ENCODE measurements at regions not wholly inside any gene's neighbourhood (a gene's known extent, or its start where the extent isn't known, plus 50 kb on each side); places are given as distances from the start of the nearest gene placed in this dataset.

DNA sequence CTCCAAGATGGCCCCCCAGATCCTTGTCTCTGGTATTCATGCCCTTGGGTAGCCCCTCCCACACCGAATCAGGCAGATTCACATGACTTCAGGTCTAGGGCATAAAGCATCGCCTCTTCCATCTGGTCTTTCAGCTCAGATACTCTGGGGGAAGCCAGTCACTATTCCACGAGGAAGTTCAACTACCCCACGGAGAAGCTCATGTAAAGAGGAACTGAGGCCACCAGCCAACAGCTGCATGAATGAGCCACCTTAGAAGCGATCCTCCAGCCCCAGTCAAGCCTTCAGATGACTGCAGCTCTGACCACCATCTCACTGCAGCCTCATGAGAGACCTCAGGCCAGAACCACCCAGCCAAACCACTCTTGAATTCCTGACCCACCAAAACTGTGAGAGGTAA is 54.1 kb downstream of the SOCS3 start:
- in situ Hi-C loops (cut with HindIII; ENCODE audit: low sequenced_read_pairs) = no loop called here
- H3K4me3 ChIP-seq (ENCODE audit: low read depth, low read length) = no peak overlapping the region
- TF ChIP-seq, protein P1, sequence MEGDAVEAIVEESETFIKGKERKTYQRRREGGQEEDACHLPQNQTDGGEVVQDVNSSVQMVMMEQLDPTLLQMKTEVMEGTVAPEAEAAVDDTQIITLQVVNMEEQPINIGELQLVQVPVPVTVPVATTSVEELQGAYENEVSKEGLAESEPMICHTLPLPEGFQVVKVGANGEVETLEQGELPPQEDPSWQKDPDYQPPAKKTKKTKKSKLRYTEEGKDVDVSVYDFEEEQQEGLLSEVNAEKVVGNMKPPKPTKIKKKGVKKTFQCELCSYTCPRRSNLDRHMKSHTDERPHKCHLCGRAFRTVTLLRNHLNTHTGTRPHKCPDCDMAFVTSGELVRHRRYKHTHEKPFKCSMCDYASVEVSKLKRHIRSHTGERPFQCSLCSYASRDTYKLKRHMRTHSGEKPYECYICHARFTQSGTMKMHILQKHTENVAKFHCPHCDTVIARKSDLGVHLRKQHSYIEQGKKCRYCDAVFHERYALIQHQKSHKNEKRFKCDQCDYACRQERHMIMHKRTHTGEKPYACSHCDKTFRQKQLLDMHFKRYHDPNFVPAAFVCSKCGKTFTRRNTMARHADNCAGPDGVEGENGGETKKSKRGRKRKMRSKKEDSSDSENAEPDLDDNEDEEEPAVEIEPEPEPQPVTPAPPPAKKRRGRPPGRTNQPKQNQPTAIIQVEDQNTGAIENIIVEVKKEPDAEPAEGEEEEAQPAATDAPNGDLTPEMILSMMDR (IDR thresholded peaks at IDR 0.05; ENCODE audit: low read depth, low read length) = no peak
- no peak for DNase-seq (ENCODE audit: low read depth, low spot score)

DNA sequence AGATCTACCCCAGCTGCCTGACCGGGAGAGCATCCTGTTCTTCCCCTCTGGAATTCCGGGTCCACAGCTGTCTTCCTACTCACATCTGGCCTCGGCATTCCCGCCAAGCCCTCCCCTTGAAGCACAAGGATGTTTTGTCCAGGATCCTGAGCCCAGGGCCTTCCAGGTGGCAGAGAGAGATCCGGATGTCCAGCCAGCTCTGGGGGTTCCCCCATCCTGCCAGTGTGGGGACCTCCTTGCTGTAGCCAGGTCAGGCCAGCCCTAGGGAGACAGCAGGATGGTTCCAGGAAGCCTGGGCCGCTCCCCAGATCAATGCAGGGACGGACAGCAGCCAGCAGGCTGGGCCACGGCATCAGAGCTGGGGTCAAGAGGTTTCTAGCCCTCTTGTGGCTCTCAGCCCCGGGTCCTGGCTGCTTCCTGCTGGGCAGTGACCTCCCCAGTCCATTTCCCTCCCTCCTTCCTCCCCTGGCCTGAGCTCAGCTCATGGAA is 55.3 kb downstream of the SOCS3 start:
- TF ChIP-seq, protein P1 (IDR thresholded peaks at IDR 0.05; ENCODE audit: low read depth, low read length) = no peak
- no peak overlapping the region for H3K4me3 ChIP-seq (ENCODE audit: low read depth, low read length)
- in situ Hi-C loops (cut with HindIII; ENCODE audit: low sequenced_read_pairs) = no loop called here
- no peak for DNase-seq (ENCODE audit: low read depth, low spot score)

DNA sequence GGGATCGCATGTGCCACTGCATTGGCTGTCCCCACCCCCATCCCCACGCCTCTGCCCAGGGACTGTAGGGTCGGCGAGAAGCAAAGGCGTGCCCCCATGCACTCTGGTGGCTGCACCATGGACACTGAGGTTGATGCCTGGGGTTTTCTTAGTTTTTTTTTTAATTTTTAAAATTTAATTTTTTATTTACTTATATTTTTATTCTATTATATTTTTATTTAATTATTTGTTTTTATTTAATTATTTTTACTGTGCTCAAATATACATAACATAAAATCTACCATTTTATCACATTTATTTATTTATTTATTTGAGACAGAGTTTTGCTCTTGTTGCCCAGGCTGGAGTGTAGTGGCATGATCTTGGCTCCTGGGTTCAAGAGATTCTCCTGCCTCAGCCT is 57.4 kb downstream of the SOCS3 start:
- H3K4me3 ChIP-seq (ENCODE audit: low read depth, low read length) = no peak overlapping the region
- no peak for DNase-seq (ENCODE audit: low read depth, low spot score)
- in situ Hi-C loops (cut with HindIII; ENCODE audit: low sequenced_read_pairs) = no loop called here
- TF ChIP-seq, protein P1 (IDR thresholded peaks at IDR 0.05; ENCODE audit: low read depth, low read length) = no peak

DNA sequence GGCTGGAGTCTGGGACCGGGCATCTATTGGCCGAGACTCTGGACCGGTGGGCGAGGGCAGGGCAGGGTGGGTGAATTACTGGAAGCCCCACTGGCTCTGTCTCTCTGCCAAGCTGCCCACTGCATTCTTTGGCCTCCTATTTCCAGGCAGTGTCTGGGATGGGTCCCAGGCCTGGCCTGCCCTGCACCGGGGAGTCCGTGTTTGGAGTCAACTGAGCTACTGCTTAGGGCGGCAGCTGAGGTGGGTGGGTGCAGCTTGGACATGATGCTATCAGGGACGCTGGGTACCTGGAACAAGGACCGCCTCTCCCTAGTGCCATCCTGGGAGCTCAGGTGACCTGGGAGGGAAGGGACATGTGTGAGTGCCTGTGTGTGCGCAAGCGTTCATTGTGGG is 58.1 kb downstream of the SOCS3 start:
- DNase-seq (ENCODE audit: low read depth, low spot score) = no peak
- in situ Hi-C loops (cut with HindIII; ENCODE audit: low sequenced_read_pairs) = no loop called here
- no peak overlapping the region for H3K4me3 ChIP-seq (ENCODE audit: low read depth, low read length)
- TF ChIP-seq, protein P1 (IDR thresholded peaks at IDR 0.05; ENCODE audit: low read depth, low read length) = no peak

DNA sequence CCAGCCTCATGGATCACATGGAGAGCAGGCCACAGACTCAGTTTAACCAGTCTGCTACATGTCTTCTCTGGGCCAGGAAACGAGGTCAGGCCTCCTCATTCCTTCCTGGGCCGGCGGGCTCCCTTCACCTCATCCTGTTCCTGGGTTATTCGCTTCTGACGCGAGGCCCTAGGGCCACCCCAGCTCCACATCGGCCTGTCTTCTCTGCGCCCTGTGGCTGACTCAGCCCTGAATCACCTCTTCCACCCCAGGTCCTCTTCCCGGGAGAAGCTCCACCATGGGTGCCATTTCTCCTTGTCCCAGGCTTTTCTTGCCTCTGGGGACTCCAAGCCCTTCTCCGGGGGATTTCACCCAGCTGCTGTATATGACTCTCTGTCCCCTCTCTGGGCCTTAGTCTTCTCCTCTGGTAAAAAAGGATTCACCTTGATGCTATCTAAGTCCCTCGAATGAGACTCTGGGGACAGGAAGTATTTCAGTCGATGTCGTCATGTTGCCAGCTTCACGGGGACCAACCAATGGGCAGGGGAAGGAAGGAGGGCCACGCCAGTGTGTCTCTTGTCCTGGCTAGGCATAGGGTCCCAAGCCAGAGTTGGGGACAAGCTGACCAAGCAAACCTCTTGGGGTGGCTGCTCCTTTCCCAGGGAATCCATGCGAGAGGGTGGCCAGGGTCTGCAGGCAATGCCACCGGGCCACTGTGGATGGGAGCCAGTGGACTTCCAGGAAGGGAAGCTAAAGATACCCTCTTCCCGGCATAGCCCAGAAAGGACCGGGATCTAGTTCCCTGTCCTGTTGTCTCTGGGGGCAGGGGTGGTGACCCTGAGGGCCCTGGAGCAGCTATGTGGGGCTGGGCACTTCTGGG is 58.7 kb downstream of the SOCS3 start:
- in situ Hi-C loops (cut with HindIII; ENCODE audit: low sequenced_read_pairs) = no loop called here
- no peak for DNase-seq (ENCODE audit: low read depth, low spot score)
- no peak overlapping the region for H3K4me3 ChIP-seq (ENCODE audit: low read depth, low read length)
- TF ChIP-seq, protein P1 (IDR thresholded peaks at IDR 0.05; ENCODE audit: low read depth, low read length) = no peak

DNA sequence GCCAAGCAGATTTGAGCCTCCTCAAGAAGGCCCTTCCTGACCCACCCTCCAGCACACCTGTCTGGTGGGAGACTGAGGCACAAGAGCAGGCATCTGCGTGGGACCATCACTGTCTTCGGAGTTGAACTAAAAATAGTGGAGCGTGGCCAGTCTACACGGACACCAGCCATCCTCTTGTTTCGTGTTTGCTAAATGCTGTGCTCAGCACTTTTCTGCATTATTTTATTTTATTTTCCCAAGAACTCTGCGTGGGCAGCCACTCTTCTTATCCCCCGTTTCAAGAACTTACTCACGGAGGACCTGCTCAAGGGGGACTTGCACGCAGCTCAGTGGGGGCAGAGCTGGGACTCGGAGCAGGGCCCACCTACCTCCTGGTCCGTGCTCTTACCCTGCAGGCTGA is 60.8 kb downstream of the SOCS3 start:
- in situ Hi-C loops (cut with HindIII; ENCODE audit: low sequenced_read_pairs) = no loop called here
- TF ChIP-seq, protein P1 (IDR thresholded peaks at IDR 0.05; ENCODE audit: low read depth, low read length) = no peak
- no peak overlapping the region for H3K4me3 ChIP-seq (ENCODE audit: low read depth, low read length)
- no peak for DNase-seq (ENCODE audit: low read depth, low spot score)
